GM20000 (cell line): ENCODE measurements at regions not wholly inside any gene's neighbourhood (a gene's known extent, or its start where the extent isn't known, plus 50 kb on each side); places are given as distances from the start of the nearest gene placed in this dataset.

Experiments used
- DNase-seq: peaks from one replicate; pipeline ENCODE4 v3.0.0; 2012; ENCODE audit warnings: low spot score
- TF ChIP-seq, protein P1 (sequence below): IDR thresholded peaks from 2 replicates; pipeline ENCODE4 v1.5.1; 2012; ENCODE audit warnings: mild to moderate bottlenecking, control low read depth; ENCODE audit errors: extremely low read depth, missing control alignments

DNA sequence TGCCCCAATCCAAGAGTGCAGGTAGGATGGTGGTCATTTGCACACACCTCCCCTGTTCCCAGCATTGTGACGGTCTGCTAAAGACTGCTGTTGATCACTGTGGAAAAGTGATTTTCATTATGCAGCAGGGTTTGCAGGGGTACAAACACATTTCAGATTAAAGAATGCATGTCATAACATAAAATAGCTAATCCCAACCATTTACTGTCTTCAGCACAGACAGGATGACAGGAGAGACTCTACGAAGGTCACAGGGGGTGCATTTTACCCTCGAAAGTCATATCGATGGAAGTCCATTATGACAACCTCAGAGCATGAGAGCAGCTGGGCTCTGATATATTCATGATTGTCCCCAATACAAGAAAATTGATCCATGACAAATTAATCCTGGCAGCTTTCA is 302.6 kb downstream of the AJAP1 start:
- TF ChIP-seq, protein P1, sequence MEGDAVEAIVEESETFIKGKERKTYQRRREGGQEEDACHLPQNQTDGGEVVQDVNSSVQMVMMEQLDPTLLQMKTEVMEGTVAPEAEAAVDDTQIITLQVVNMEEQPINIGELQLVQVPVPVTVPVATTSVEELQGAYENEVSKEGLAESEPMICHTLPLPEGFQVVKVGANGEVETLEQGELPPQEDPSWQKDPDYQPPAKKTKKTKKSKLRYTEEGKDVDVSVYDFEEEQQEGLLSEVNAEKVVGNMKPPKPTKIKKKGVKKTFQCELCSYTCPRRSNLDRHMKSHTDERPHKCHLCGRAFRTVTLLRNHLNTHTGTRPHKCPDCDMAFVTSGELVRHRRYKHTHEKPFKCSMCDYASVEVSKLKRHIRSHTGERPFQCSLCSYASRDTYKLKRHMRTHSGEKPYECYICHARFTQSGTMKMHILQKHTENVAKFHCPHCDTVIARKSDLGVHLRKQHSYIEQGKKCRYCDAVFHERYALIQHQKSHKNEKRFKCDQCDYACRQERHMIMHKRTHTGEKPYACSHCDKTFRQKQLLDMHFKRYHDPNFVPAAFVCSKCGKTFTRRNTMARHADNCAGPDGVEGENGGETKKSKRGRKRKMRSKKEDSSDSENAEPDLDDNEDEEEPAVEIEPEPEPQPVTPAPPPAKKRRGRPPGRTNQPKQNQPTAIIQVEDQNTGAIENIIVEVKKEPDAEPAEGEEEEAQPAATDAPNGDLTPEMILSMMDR, result no peak
- no peak for DNase-seq

DNA sequence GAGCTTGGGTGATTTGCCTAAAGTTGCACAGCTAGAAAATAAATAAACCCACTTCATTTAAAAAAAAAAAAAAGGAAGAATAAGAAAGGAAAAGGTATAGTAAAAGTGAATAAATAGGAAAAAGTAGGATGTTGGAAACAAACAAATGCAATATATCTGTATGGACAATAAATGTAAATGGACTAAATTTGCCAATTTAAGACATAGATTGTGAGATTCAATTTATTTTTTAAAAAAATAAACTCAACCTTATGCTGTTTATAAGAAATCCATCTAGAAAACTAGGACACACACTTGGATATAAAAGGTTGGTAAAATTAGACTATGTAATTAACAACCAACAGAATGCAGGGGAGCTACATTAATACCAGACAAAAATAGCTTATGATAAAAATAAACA is 300.0 kb downstream of the AJAP1 start:
- DNase-seq, result no peak
- TF ChIP-seq, protein P1, result no peak

DNA sequence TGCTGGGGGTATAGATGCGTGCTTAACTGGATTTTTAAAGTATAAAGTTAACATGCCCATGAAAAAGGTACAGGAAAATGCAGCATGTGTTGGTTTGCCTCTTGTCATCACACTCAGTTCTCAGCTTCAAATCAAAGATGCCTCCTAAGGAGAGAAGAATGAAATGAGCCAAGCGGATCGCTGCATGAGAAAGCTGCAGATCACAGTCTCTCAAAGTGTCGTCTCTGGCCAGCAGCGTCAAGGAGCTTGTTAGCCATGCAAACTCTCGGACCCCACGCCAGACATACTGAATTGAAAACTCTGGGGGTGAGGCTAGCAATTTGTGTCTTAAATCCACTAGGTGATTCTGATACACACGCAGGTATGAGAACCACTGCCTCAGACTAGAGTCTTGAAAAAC is 297.2 kb downstream of the AJAP1 start:
- DNase-seq, result no peak
- TF ChIP-seq, protein P1, result no peak

DNA sequence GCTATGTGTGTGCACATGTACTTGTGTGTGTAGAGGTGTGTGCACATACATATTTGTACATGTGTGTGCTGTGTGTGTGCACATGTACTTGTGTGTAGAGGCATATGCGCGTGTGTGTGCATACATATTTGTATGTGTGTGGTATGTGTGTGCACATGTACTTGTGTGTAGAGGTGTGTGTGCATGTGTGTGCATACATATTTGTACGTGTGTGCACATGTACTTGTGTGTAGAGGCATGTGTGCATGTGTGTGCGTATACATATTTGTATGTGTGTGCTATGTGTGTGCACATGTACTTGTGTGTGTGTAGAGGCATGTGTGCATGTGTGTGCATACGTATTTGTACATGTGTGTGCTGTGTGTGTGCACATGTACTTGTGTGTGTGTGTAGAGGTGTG is 291.9 kb downstream of the AJAP1 start:
- no peak for DNase-seq
- TF ChIP-seq, protein P1, result no peak

DNA sequence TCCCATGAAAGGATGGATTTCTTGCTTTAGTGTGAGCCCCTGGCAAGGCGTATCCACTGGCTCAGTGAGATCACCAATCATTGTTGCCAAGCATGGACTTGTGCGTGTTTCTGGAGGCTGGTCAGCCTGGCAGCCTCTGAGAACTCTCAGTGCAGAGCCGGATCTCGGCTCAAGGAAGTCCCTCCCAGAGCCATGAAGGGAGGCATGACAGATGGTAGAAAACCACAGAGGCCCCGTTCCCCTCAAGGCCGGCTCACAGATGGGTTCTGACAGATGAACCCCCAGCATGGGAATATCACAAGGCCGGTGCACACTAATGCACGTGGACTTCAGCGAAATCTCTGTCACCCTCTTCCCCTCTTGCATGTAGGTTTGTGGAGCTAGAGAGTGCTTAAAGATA is 290.5 kb downstream of the AJAP1 start:
- no peak for DNase-seq
- TF ChIP-seq, protein P1, result no peak

DNA sequence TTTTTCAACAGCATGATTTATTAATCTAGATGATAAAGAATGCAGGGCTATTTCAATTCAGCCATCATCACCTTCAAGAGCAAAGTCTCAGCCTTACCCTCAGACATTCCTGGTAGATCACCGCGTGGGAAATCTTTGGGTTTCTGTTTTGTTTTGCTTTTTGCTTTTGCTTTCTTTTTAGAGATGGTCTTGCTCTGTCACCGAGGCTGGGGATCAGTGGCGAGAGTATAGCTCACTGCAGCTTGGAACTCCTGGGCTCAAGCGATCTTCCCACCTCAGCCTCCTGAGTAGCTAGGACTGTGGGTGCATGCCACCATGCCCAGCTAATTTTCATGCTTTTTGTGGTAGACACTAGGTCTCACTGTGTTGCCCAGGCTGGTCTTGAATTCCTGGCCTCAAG is 289.7 kb downstream of the AJAP1 start:
- TF ChIP-seq, protein P1, result no peak
- DNase-seq, result no peak

DNA sequence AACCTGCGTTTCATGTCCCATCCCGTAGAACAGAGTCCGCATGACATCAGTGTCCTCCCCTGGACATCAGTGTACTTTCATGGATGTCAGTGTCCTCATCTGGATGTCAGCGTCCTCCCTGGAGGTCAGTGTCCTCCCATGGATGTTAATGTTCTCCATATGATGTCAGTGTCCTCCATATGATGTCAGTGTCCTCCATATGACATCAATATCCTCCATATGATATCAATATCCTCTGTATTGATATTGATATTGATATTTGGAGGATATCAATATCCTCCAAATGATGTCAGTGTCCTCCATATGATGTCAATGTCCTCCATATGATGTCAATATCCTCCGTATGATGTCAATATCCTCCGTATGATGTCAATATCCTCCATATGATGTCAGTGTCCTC is 284.9 kb downstream of the AJAP1 start:
- TF ChIP-seq, protein P1, result no peak
- DNase-seq, result no peak
